ENCODE measurements at regions not wholly inside any gene's neighbourhood (a gene's known extent, or its start where the extent isn't known, plus 50 kb on each side); places are given as distances from the start of the nearest gene placed in this dataset.

- Histone ChIP-seq H3K4me2 (no peak overlapping the region), H3K36me3 (ENCODE audit: insufficient read depth) (no peaks in the 10 kb centered on the region), H3K9me2 (ENCODE audit: insufficient read depth) (0 out of 2 replicates have a peak, but pooled peaks cover 6% of the 10 kb centered on the region), H3K79me2 (replicated peaks; ENCODE audit: insufficient read depth) (no peaks in the 10 kb centered on the region), H4K20me1 (replicated peaks; ENCODE audit: insufficient read depth) (no peaks in the 10 kb centered on the region), H3K27me3 (ENCODE audit: insufficient read depth) (no peaks in the 10 kb centered on the region), H3F3A (replicated peaks; ENCODE audit: low read depth) (no peaks in the 10 kb centered on the region), H3K4me1 (ENCODE audit: insufficient read depth) (no peaks in the 10 kb centered on the region), H3K27ac (ENCODE audit: low read depth) (no peak overlapping the region), H2AFZ (no peak overlapping the region), H3K4me3 (no peak overlapping the region)
- Mint-ChIP-seq H3K9me3 (peaks cover 8% of the 10 kb centered on the region; the same call in 2 of the 3 replicates), H3K4me3 (no peak overlapping the region), H3K4me1 (peaks cover 25% of the 10 kb centered on the region), H3K27ac (no peak overlapping the region), H3K27me3 (ENCODE audit: insufficient read depth, low read depth, poor library complexity) (peaks cover 14% of the 10 kb centered on the region), H3K36me3 (ENCODE audit: low read depth) (peaks cover 3% of the 10 kb centered on the region; the same call in 2 of the 3 replicates)
- TF ChIP-seq ZNF114 (CRISPR knock-in tag; IDR thresholded peaks at IDR 0.05) = no peak
- no peak for TF ChIP-seq REST (IDR thresholded peaks at IDR 0.05; ENCODE audit: unreplicated experiment)
- TF ChIP-seq STAT1 (IDR thresholded peaks at IDR 0.05; ENCODE audit: unreplicated experiment) = no peak
- no peak for TF ChIP-seq EZH2phosphoT487 (IDR thresholded peaks at IDR 0.05; ENCODE audit: unreplicated experiment)
- no peak for TF ChIP-seq CTCF (conservative IDR thresholded peaks at IDR 0.05; ENCODE audit: low read depth in 2 of 2)
- TF ChIP-seq CREB1 (CRISPR knock-in tag; IDR thresholded peaks at IDR 0.05; ENCODE audit: low read depth) = no peak
- no peak for TF ChIP-seq ZNF462 (CRISPR knock-in tag; IDR thresholded peaks at IDR 0.05)
- TF ChIP-seq NANOG (IDR thresholded peaks at IDR 0.05; ENCODE audit: borderline replicate concordance) = no peak
- no peak for TF ChIP-seq JUNB (IDR thresholded peaks at IDR 0.05; ENCODE audit: unreplicated experiment)
- no peak for TF ChIP-seq ZNF331 (CRISPR knock-in tag; IDR thresholded peaks at IDR 0.05; ENCODE audit: low read depth)
- no peak for TF ChIP-seq EZH2 (IDR thresholded peaks at IDR 0.05; ENCODE audit: low read depth, unreplicated experiment)
- TF ChIP-seq POLR2AphosphoS5 (IDR thresholded peaks at IDR 0.05; ENCODE audit: low read depth) = no peak
- TF ChIP-seq ETS1 (IDR thresholded peaks at IDR 0.05) = no peak
- DNase-seq (ENCODE audit: low spot score) (no peak), ATAC-seq (no peak)
Observed at GRCh38 chr9:89669361-89669842, 64.6 kb downstream of the GADD45G start.

All from GM23338 (cell line).